IMR-90 (cell line): ENCODE measurements at regions not wholly inside any gene's neighbourhood (a gene's known extent, or its start where the extent isn't known, plus 50 kb on each side); places are given as distances from the start of the nearest gene placed in this dataset.

Source experiments
- ATAC-seq: fragments of 200-7000 bp; cut with Tn5 transposase; 2 replicates; pipeline ENCODE4 v1.9.1; 2020; ENCODE audit warnings: low read depth, mild to moderate bottlenecking, moderate library complexity
- BruUV-seq: library from RNA; stranded (reverse); fragments of 400-500 nt; replicated peaks from 2 replicates; lab custom pipeline; 2021; lab: Mats Ljungman, UMichigan
- CTCF ChIA-PET: fragments of 300-600 bp; formaldehyde crosslinking; extraction: SDS; loops from one replicate; lab custom pipeline; 2021; ENCODE audit warnings: antibody characterized with exemption; lab: Yijun Ruan, JAX
- POLR2A ChIA-PET: fragments of 300-600 bp; sonication (Branson Sonifier 250); formaldehyde crosslinking; loops from one replicate; lab custom pipeline; 2022; ENCODE audit warnings: antibody characterized with exemption; ENCODE audit not compliant: unreplicated experiment; lab: Charles Lee
- DNase-seq: peaks from one replicate; pipeline ENCODE4 v3.0.0; 2013
- H2AFZ ChIP-seq: replicated peaks from 2 replicates; pipeline ENCODE3; 2013; ENCODE audit warnings: low read length, mild to moderate bottlenecking; ENCODE audit not compliant: poor library complexity
- H2AK5ac ChIP-seq: 2 replicates; pipeline ENCODE4 v1.6.1; 2013; ENCODE audit warnings: low read depth, low read length, inconsistent platforms
- H2AK9ac ChIP-seq: replicated peaks from 2 replicates; pipeline ENCODE3; 2013; ENCODE audit warnings: mild to moderate bottlenecking, low read depth, low read length, moderate library complexity; ENCODE audit not compliant: poor library complexity
- H2BK120ac ChIP-seq: 2 replicates; pipeline ENCODE4 v1.6.1; 2013; ENCODE audit warnings: low read depth, low read length, inconsistent platforms
- H2BK15ac ChIP-seq: 3 replicates; pipeline ENCODE4 v1.6.1; 2013; ENCODE audit warnings: low read depth, low read length, inconsistent platforms
- H2BK20ac ChIP-seq: 2 replicates; pipeline ENCODE4 v1.6.1; 2013; ENCODE audit warnings: low read depth, mild to moderate bottlenecking, inconsistent platforms, low read length, moderate library complexity
- H2BK5ac ChIP-seq: 2 replicates; pipeline ENCODE4 v1.6.1; 2013; ENCODE audit warnings: mild to moderate bottlenecking, low read depth, low read length, inconsistent platforms; ENCODE audit not compliant: poor library complexity, severe bottlenecking
- H3K14ac ChIP-seq: replicated peaks from 2 replicates; pipeline ENCODE4 v1.6.1; 2013; ENCODE audit warnings: low read depth, low read length, inconsistent platforms
- H3K18ac ChIP-seq: 2 replicates; pipeline ENCODE4 v1.6.1; 2013; ENCODE audit warnings: low read depth, low read length, control low read depth
- H3K23ac ChIP-seq: 2 replicates; pipeline ENCODE4 v1.6.1; 2013; ENCODE audit warnings: low read depth, low read length, inconsistent platforms
- H3K27ac ChIP-seq: 2 replicates; pipeline ENCODE4 v1.5.1; 2013; ENCODE audit warnings: mild to moderate bottlenecking, control low read depth, low read length; ENCODE audit not compliant: insufficient read depth
- H3K27me3 ChIP-seq: 2 replicates; pipeline ENCODE4 v1.6.1; 2013; ENCODE audit warnings: low read length; ENCODE audit not compliant: control insufficient read depth, insufficient read depth
- H3K36me3 ChIP-seq: 2 replicates; pipeline ENCODE4 v1.6.1; 2013; ENCODE audit warnings: low read length, mixed read lengths; ENCODE audit not compliant: control insufficient read depth, insufficient read depth
- H3K4ac ChIP-seq: 2 replicates; pipeline ENCODE4 v1.6.1; 2013; ENCODE audit warnings: low read depth, low read length, inconsistent platforms
- H3K4me1 ChIP-seq: 2 replicates; pipeline ENCODE4 v1.6.1; 2013; ENCODE audit warnings: low read length, mixed read lengths; ENCODE audit not compliant: control insufficient read depth, insufficient read depth
- H3K4me2 ChIP-seq: 2 replicates; pipeline ENCODE4 v1.6.1; 2013; ENCODE audit warnings: low read depth, mild to moderate bottlenecking, control low read depth, low read length, moderate library complexity
- H3K4me3 ChIP-seq: 2 replicates; pipeline ENCODE4 v1.5.1; 2013; ENCODE audit warnings: low read depth, mild to moderate bottlenecking, control low read depth, low read length, moderate library complexity; ENCODE audit not compliant: insufficient read depth
- H3K56ac ChIP-seq: 2 replicates; pipeline ENCODE4 v1.6.1; 2013; ENCODE audit warnings: low read length, inconsistent platforms; ENCODE audit not compliant: insufficient read depth; ENCODE audit errors: extremely low read depth
- H3K79me1 ChIP-seq, 2 experiments: 2 replicates each; pipeline ENCODE4 v1.6.1; 2013; ENCODE audit warnings: low read length in 2 of 2, inconsistent platforms in 1 of 2, low read depth in 1 of 2
- H3K9ac ChIP-seq: 2 replicates; pipeline ENCODE4 v1.6.1; 2013; ENCODE audit warnings: low read depth, low read length, control low read depth
- H3K9me1 ChIP-seq: 2 replicates; pipeline ENCODE4 v1.6.1; 2013; ENCODE audit warnings: low read length, inconsistent platforms; ENCODE audit not compliant: insufficient read depth
- H3K9me3 ChIP-seq: 2 replicates; pipeline ENCODE4 v1.6.1; 2013; ENCODE audit warnings: low read length; ENCODE audit not compliant: control insufficient read depth, insufficient read depth
- H4K20me1 ChIP-seq: 2 replicates; pipeline ENCODE4 v1.6.1; 2013; ENCODE audit warnings: low read length, inconsistent platforms; ENCODE audit not compliant: insufficient read depth
- H4K5ac ChIP-seq: 2 replicates; pipeline ENCODE4 v1.6.1; 2013; ENCODE audit warnings: mild to moderate bottlenecking, low read depth, low read length, control low read depth
- H4K8ac ChIP-seq, 2 experiments: 2 replicates each; pipeline ENCODE4 v1.6.1; 2013; ENCODE audit warnings: low read depth in 2 of 2, low read length in 2 of 2, control low read depth in 1 of 2, inconsistent platforms in 1 of 2
- H4K91ac ChIP-seq: 2 replicates; pipeline ENCODE4 v1.6.1; 2013; ENCODE audit warnings: low read depth, low read length, inconsistent platforms; ENCODE audit not compliant: insufficient read depth
- CEBPB ChIP-seq: IDR thresholded peaks from 2 replicates; pipeline ENCODE4 v1.6.1; 2012; ENCODE audit warnings: low read depth, low read length, improper control_type of control experiment
- FOS ChIP-seq: fragments of 150-350 bp; IDR thresholded peaks from 2 replicates; pipeline ENCODE4 v1.6.1; 2016; ENCODE audit warnings: low read depth, low read length
- MAFK ChIP-seq: IDR thresholded peaks from 2 replicates; pipeline ENCODE4 v1.6.1; 2012; ENCODE audit warnings: low read depth, low read length, improper control_type of control experiment
- POLR2A ChIP-seq: IDR thresholded peaks from 2 replicates; pipeline ENCODE4 v1.6.1; 2012; ENCODE audit warnings: mild to moderate bottlenecking, low read depth, low read length
- RAD21 ChIP-seq: IDR thresholded peaks from 2 replicates; pipeline ENCODE4 v1.6.1; 2012; ENCODE audit warnings: low read length, improper control_type of control experiment
- RCOR1 ChIP-seq: IDR thresholded peaks from 2 replicates; pipeline ENCODE4 v1.6.1; 2012; ENCODE audit warnings: mild to moderate bottlenecking, low read length, improper control_type of control experiment; ENCODE audit not compliant: insufficient replicate concordance
- RFX5 ChIP-seq: IDR thresholded peaks from 2 replicates; pipeline ENCODE4 v1.8.0; 2012; ENCODE audit warnings: low read depth, mild to moderate bottlenecking, low read length, moderate library complexity
- SMC3 ChIP-seq: fragments of 150-350 bp; IDR thresholded peaks from 2 replicates; pipeline ENCODE4 v1.6.1; 2016; ENCODE audit warnings: low read depth, mild to moderate bottlenecking, antibody characterized with exemption, low read length, moderate library complexity
- USF2 ChIP-seq: fragments of 150-350 bp; IDR thresholded peaks from 2 replicates; pipeline ENCODE4 v1.6.1; 2017; ENCODE audit warnings: mild to moderate bottlenecking, antibody characterized with exemption, low read length, low read depth
- WGBS, 2 experiments: methylation state at CpG; one replicate each; pipeline versions ENCODE4 v1.1.5 to v1.1.7; 2013; ENCODE audit warnings: missing lambda C conversion rate in 2 of 2; ENCODE audit not compliant: insufficient read length in 1 of 2; ENCODE audit errors: extremely low coverage in 2 of 2; 5-methylcytosine and 5-hydroxymethylcytosine counted together
- dilution Hi-C: fragments of 300-500 bp; cut with HindIII; formaldehyde crosslinking; loops from one replicate; pipeline ENCODE4 v1.14.3; 2018; ENCODE audit warnings: low sequenced_read_pairs; ENCODE audit not compliant: unreplicated experiment
- in situ Hi-C: fragments of 300-500 bp; cut with MboI; formaldehyde crosslinking; loops from 3 replicates; pipeline ENCODE4 v1.14.3; 2019; ENCODE audit warnings: low sequenced_read_pairs, inconsistent platforms, mixed read lengths
- intact Hi-C: fragments of 100-400 bp; cut with micrococcal nuclease; formaldehyde crosslinking; loops from 2 replicates; pipeline ENCODE4 v1.10.0; 2022
- TF ChIP-seq, protein P1 (sequence below): fragments of 150-350 bp; IDR thresholded peaks from 2 replicates; pipeline ENCODE4 v1.6.1; 2016; ENCODE audit warnings: low read depth, mild to moderate bottlenecking, low read length, moderate library complexity, borderline replicate concordance

GRCh38 chr1:235006132-235006721, 122.4 kb downstream of the TOMM20 start:
- H3K4ac ChIP-seq = no peak overlapping the region
- no peaks in the 10 kb centered on the region for H3K36me3 ChIP-seq
- H3K56ac ChIP-seq = no peak overlapping the region
- no peak overlapping the region for H3K18ac ChIP-seq
- H4K5ac ChIP-seq = no peak overlapping the region
- no peaks in the 10 kb centered on the region for H4K20me1 ChIP-seq
- H4K91ac ChIP-seq = no peak overlapping the region
- no peak overlapping the region for H3K27ac ChIP-seq
- in situ Hi-C loops = no loop called here
- ChIA-PET CTCF (no interaction called here), POLR2A (no interaction called here)
- no peak overlapping the region for H3K4me2 ChIP-seq
- H3K4me3 ChIP-seq = no peak overlapping the region
- no peaks in the 10 kb centered on the region for H3K9me1 ChIP-seq
- H3K4me1 ChIP-seq = no peaks in the 10 kb centered on the region; the same call in 1 of the 2 replicates
- H2AFZ ChIP-seq = no peak overlapping the region
- no peak overlapping the region for H2AK5ac ChIP-seq
- no peak overlapping the region for H2BK120ac ChIP-seq
- no peak overlapping the region for H2AK9ac ChIP-seq
- no TSS peak for BruUV-seq
- H3K9me3 ChIP-seq = peaks cover 5% of the 10 kb centered on the region
- H3K27me3 ChIP-seq = no peaks in the 10 kb centered on the region
- TF ChIP-seq CEBPB (no peak), SMC3 (no peak), POLR2A (no peak), USF2 (no peak), MAFK (no peak), RAD21 (no peak), RCOR1 (no peak), RFX5 (no peak), FOS (no peak)
- TF ChIP-seq, protein P1, sequence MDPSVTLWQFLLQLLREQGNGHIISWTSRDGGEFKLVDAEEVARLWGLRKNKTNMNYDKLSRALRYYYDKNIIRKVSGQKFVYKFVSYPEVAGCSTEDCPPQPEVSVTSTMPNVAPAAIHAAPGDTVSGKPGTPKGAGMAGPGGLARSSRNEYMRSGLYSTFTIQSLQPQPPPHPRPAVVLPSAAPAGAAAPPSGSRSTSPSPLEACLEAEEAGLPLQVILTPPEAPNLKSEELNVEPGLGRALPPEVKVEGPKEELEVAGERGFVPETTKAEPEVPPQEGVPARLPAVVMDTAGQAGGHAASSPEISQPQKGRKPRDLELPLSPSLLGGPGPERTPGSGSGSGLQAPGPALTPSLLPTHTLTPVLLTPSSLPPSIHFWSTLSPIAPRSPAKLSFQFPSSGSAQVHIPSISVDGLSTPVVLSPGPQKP = no peak
- no peak overlapping the region for H4K8ac ChIP-seq
- no peak overlapping the region for H3K23ac ChIP-seq
- ATAC-seq = no peak
- intact Hi-C loops = no loop called here
- no peak for DNase-seq
- no peak overlapping the region for H2BK20ac ChIP-seq
- H2BK5ac ChIP-seq = no peak overlapping the region
- no CpG with 5 or more reads among the region's 1 CpG for WGBS, 2 experiments
- H2BK15ac ChIP-seq = no peak overlapping the region
- H3K9ac ChIP-seq = no peak overlapping the region
- H3K14ac ChIP-seq = no peak overlapping the region
- H3K79me1 ChIP-seq = no peaks in the 10 kb centered on the region; a peak in 1 of 4 replicates
- dilution Hi-C loops = no loop called here
